AG04449 (cell line): ENCODE measurements at regions not wholly inside any gene's neighbourhood (a gene's known extent, or its start where the extent isn't known, plus 50 kb on each side); places are given as distances from the start of the nearest gene placed in this dataset.

Experiments
- CTCF ChIA-PET: fragments of 350-600 bp; formaldehyde crosslinking; extraction: SDS; loops from one replicate; lab custom pipeline; 2021; ENCODE audit warnings: antibody characterized with exemption; lab: Yijun Ruan, JAX
- POLR2A ChIA-PET: fragments of 400-600, 350-600 bp; formaldehyde crosslinking; extraction: SDS; loops from one replicate; lab custom pipeline; 2020; ENCODE audit warnings: antibody characterized with exemption, inconsistent platforms; lab: Yijun Ruan, JAX
- DNase-seq: peaks from one replicate; pipeline ENCODE4 v3.0.0-alpha.2; 2010; ENCODE audit warnings: low read depth, low spot score
- H3K4me3 ChIP-seq: 2 replicates; pipeline ENCODE4 v1.5.1; 2011; ENCODE audit warnings: low read depth, mild to moderate bottlenecking, control low read depth, low read length
- TF ChIP-seq, protein P1 (sequence below): IDR thresholded peaks from one replicate; pipeline ENCODE4 v1.5.1; 2011; ENCODE audit warnings: mild to moderate bottlenecking, moderate library complexity, low read length, control low read depth, inconsistent platforms; ENCODE audit not compliant: insufficient read depth; ENCODE audit errors: missing control alignments

DNA sequence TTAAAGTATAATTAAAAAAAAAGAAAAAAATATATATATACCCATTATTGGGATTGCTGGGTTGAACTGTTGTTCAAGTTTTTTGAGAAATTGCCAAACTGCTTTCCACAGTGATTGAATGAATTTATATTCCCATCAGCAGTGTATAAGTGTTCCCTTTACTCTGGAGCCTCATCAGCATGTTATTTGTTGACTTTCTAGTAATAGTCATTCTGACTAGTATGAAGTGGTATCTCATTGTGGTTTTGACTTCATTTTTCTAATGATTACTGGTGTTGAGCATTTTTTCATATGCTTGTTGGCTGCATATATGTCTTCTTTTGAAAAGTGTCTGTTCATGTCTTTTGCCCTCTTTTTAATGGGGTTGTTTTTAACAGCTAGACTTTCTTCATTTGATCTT lies 1260.8 kb upstream of the GJE1 start:
- ChIA-PET POLR2A (no interaction called here), CTCF (no interaction called here)
- H3K4me3 ChIP-seq: no peak overlapping the region
- TF ChIP-seq, protein P1, sequence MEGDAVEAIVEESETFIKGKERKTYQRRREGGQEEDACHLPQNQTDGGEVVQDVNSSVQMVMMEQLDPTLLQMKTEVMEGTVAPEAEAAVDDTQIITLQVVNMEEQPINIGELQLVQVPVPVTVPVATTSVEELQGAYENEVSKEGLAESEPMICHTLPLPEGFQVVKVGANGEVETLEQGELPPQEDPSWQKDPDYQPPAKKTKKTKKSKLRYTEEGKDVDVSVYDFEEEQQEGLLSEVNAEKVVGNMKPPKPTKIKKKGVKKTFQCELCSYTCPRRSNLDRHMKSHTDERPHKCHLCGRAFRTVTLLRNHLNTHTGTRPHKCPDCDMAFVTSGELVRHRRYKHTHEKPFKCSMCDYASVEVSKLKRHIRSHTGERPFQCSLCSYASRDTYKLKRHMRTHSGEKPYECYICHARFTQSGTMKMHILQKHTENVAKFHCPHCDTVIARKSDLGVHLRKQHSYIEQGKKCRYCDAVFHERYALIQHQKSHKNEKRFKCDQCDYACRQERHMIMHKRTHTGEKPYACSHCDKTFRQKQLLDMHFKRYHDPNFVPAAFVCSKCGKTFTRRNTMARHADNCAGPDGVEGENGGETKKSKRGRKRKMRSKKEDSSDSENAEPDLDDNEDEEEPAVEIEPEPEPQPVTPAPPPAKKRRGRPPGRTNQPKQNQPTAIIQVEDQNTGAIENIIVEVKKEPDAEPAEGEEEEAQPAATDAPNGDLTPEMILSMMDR: no peak
- no peak for DNase-seq

DNA sequence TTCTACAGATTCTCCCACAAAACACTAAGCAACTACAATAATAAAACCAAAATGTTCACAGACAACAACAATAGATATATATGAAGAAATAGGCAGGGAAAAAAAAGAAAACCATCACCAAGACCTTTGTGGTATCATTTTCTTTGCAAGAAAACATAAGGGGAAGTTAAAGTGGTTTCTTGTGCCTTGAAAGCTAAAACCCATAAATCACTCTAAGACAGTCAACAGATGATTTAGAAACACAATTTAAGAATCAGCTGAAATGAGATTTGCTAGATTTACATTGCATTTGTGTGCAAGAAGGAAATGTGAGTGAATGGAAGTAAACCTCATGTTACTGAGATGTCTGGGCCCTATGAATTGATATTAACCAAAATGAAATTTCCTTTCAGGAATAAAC lies 1265.4 kb upstream of the GJE1 start:
- CTCF ChIA-PET: no interaction called here
- TF ChIP-seq, protein P1: no peak
- no peak for DNase-seq
- POLR2A ChIA-PET: no interaction called here
- no peak overlapping the region for H3K4me3 ChIP-seq

DNA sequence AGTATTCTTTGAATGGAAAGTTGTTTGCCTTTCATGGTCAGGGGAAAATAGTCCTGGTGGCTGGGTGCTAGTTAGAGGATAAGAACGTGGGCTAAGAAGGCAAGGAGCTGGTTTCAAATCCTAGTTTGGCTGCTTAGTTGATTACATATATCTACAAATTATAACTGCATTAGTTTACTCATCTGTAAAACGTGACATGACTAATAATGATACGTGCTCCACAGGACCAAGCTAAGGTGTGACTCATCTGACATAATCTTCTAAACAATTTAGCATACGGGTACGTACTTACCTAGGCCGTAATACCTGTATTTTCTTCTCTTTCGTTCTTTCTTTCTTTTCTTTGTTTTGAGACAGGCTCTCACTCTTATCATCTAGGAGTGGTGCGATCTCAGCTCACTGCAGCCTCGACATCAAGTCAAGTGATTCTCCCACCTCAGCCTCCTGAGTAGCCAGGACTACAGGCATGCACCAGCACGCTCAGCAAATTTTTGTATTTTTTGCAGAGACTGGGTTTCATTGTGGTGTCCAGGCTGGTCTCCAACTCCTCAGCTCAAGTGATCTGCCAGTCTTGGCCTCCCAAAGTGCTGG lies 1274.2 kb upstream of the GJE1 start:
- H3K4me3 ChIP-seq: no peak overlapping the region
- ChIA-PET POLR2A (no interaction called here), CTCF (no interaction called here)
- TF ChIP-seq, protein P1: no peak
- DNase-seq: no peak

DNA sequence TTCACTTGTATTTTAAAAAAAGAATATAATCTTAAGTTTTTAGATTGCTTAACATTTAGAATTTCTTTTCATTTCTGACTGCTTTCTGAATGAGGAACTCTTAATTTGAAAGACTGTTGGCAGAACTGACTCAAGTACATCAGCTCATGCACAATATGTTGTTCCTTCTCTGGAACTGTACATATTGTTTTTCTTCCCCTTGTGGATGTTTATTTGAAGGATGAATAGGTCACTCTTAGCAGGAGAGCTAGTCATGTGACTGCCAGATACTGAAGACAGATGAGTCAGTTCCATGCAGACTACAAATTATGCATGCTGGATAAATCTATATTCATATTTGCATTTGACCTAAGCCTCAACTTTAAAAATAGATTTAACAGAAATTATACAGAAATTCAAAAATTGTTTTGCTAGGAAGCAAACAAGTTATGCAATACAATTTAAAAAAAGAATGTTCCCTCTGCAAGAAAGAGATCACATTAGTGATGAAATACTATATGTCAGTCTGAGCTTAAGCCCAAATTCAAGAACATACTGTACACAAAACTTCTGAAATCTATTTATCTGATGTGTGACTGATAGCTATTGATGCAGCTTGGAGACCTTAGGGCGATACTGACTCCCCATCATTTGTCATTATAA lies 1274.9 kb upstream of the GJE1 start:
- no peak overlapping the region for H3K4me3 ChIP-seq
- ChIA-PET POLR2A (no interaction called here), CTCF (no interaction called here)
- peak; percentile 85 for DNase-seq
- TF ChIP-seq, protein P1: no peak

DNA sequence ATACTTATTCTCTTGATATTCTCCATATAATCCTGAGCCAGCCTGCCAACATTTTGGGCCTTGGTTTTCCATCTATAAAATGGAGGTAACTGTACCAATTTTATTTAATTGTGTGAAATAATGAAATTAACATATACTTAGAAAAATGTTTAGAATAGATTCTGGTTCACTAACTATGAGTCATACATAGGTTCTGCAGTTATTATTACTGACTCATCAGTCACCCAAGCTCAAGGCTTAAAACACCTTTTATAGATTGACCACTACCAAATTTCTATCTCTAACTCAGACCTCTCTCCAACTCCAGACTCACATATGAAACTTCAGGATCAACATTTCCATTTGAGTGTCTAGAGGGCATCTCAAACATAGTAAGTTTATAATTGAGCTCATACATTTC lies 1277.2 kb upstream of the GJE1 start:
- POLR2A ChIA-PET: no interaction called here
- CTCF ChIA-PET: no interaction called here
- TF ChIP-seq, protein P1: no peak
- H3K4me3 ChIP-seq: no peak overlapping the region
- DNase-seq: no peak

DNA sequence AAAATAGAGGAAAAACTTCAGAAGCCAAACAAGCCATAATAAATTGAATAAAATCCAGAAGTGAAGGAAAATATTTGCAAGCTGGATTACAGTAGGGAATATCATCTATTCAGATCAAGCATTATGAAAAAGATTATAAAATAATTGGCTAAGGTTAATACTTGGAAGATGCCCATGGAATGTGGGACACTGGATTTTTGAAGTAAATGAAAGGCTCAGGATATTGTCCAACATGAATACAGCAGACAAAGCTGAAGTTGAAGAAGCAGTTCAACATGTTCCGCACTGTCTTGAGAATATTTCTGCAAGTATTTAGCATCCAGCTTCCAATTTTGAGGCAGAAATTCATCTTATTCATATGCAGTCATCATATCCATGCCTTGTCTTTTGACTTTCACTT lies 1278.4 kb upstream of the GJE1 start:
- ChIA-PET CTCF (no interaction called here), POLR2A (no interaction called here)
- TF ChIP-seq, protein P1: no peak
- no peak for DNase-seq
- no peak overlapping the region for H3K4me3 ChIP-seq
